ENCODE measurements at regions not wholly inside any gene's neighbourhood (a gene's known extent, or its start where the extent isn't known, plus 50 kb on each side); places are given as distances from the start of the nearest gene placed in this dataset.
"Not testable (repeated sequence)": the region's sequence is repeated elsewhere in the genome, so short reads cannot be mapped to it uniquely, and the experiment has no call there.

DNA sequence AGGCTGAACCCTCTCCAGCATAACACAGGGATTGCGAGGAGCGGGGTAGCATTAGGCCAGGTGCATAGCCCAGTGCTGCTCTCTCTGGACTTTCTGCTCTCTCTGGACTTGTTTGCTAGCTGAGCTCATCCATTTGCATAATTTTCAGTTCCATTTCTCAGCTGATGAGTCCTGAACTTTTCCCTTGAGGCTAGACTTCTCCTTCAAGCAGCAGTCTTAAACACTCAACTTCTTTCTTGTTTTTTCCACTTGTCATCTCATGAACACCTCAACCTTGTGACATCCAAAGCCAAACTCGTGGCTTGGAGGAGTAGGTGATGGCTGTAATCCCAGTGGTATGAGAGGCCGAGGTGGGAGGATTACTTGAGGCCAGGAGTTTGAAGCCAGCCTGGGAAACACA is 62.4 kb upstream of the EEF2KMT start:
- not testable (repeated sequence) for TF ChIP-seq POLR2AphosphoS5 (IDR thresholded peaks at IDR 0.05)
- TF ChIP-seq, protein P1, sequence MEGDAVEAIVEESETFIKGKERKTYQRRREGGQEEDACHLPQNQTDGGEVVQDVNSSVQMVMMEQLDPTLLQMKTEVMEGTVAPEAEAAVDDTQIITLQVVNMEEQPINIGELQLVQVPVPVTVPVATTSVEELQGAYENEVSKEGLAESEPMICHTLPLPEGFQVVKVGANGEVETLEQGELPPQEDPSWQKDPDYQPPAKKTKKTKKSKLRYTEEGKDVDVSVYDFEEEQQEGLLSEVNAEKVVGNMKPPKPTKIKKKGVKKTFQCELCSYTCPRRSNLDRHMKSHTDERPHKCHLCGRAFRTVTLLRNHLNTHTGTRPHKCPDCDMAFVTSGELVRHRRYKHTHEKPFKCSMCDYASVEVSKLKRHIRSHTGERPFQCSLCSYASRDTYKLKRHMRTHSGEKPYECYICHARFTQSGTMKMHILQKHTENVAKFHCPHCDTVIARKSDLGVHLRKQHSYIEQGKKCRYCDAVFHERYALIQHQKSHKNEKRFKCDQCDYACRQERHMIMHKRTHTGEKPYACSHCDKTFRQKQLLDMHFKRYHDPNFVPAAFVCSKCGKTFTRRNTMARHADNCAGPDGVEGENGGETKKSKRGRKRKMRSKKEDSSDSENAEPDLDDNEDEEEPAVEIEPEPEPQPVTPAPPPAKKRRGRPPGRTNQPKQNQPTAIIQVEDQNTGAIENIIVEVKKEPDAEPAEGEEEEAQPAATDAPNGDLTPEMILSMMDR (IDR thresholded peaks at IDR 0.05), result not testable (repeated sequence)

All from transverse colon (tissue), 4 donors.